ENCODE measurements at regions not wholly inside any gene's neighbourhood (a gene's known extent, or its start where the extent isn't known, plus 50 kb on each side); places are given as distances from the start of the nearest gene placed in this dataset.
A peak's percentile ranks its signal among the peaks of the same experiment; 100 is the strongest.
"Not testable (repeated sequence)": the region's sequence is repeated elsewhere in the genome, so short reads cannot be mapped to it uniquely, and the experiment has no call there.

- Histone ChIP-seq H3K23ac (ENCODE audit: low read depth, low read length, poor library complexity) (no peak overlapping the region), H2BK15ac (ENCODE audit: low read length) (no peak overlapping the region), H2BK5ac (ENCODE audit: low read length) (no peak overlapping the region), H2AK5ac (ENCODE audit: low read depth, low read length) (no peak overlapping the region), H3K4me3 (ENCODE audit: low read length in 2 of 2) (no peak overlapping the region), H3K79me1 (ENCODE audit: low read depth, low read length) (no peaks in the 10 kb centered on the region), H3K27ac (replicated peaks; ENCODE audit: low read length) (no peak overlapping the region), H3K4me1 (ENCODE audit: control insufficient read depth in 2 of 2, insufficient read depth in 1 of 2, low read depth in 1 of 2, low read length in 2 of 2) (no peaks in the 10 kb centered on the region), H2AFZ (ENCODE audit: low read length) (no peak overlapping the region), H2BK120ac (ENCODE audit: low read depth, low read length) (no peak overlapping the region), H3K4me2 (ENCODE audit: insufficient read depth, low read length, poor library complexity, severe bottlenecking) (no peak overlapping the region), H3K18ac (ENCODE audit: low read length) (no peak overlapping the region), H3K9me3 (replicated peaks in 1 of 2; ENCODE audit: control insufficient read depth in 2 of 2, insufficient read depth in 1 of 2, low read depth in 1 of 2, low read length in 2 of 2) (peaks cover 0 to 2% of the 10 kb centered on the region in 2 donors), H3K14ac (ENCODE audit: low read length) (no peak overlapping the region), H2BK12ac (ENCODE audit: low read length) (no peak overlapping the region), H3K27me3 (ENCODE audit: control insufficient read depth in 3 of 3, insufficient read depth in 3 of 3, low read depth in 1 of 3, low read length in 3 of 3) (no peaks in the 10 kb centered on the region), H4K91ac (ENCODE audit: low read depth, low read length, poor library complexity) (no peak overlapping the region), H3K4ac (ENCODE audit: low read length) (no peak overlapping the region), H3K36me3 (replicated peaks in 1 of 2; ENCODE audit: control insufficient read depth in 2 of 2, insufficient read depth in 2 of 2, low read length in 2 of 2) (no peaks in the 10 kb centered on the region), H3K9ac (ENCODE audit: low read depth, low read length, poor library complexity) (no peak overlapping the region), H4K8ac (ENCODE audit: low read depth, low read length) (no peak overlapping the region)
- WGBS, 2 donors (ENCODE audit: extremely low coverage in 2 of 2, insufficient read length in 2 of 2, insufficient replicate concordance in 1 of 2) = no CpG with 5 or more reads among the region's 7 CpGs
- no peak for DNase-seq (ENCODE audit: low spot score)
Measured at GRCh38 chr11:33988586-33989370, 62.8 kb upstream of the CAPRIN1 start.

- DNase-seq (ENCODE audit: low spot score) = peak; percentile 73
- no peaks in the 10 kb centered on the region for H3K79me1 ChIP-seq (ENCODE audit: low read depth, low read length)
- H3K4ac ChIP-seq (ENCODE audit: low read length) = no peak overlapping the region
- H3K14ac ChIP-seq (ENCODE audit: low read length) = no peak overlapping the region
- H3K18ac ChIP-seq (ENCODE audit: low read length) = no peak overlapping the region
- H3K23ac ChIP-seq (ENCODE audit: low read depth, low read length, poor library complexity) = no peak overlapping the region
- H3K4me3 ChIP-seq (ENCODE audit: low read length in 2 of 2) = no peak overlapping the region
- H2BK15ac ChIP-seq (ENCODE audit: low read length) = no peak overlapping the region
- no peaks in the 10 kb centered on the region for H3K27me3 ChIP-seq (ENCODE audit: control insufficient read depth in 3 of 3, insufficient read depth in 3 of 3, low read depth in 1 of 3, low read length in 3 of 3)
- no peak overlapping the region for H3K27ac ChIP-seq (replicated peaks; ENCODE audit: low read length)
- no peaks in the 10 kb centered on the region for H3K36me3 ChIP-seq (replicated peaks in 1 of 2; ENCODE audit: control insufficient read depth in 2 of 2, insufficient read depth in 2 of 2, low read length in 2 of 2)
- H2AK5ac ChIP-seq (ENCODE audit: low read depth, low read length) = no peak overlapping the region
- H2BK5ac ChIP-seq (ENCODE audit: low read length) = no peak overlapping the region
- H2BK12ac ChIP-seq (ENCODE audit: low read length) = no peak overlapping the region
- H2AFZ ChIP-seq (ENCODE audit: low read length) = no peak overlapping the region
- no peak overlapping the region for H4K8ac ChIP-seq (ENCODE audit: low read depth, low read length)
- no peaks in the 10 kb centered on the region for H3K4me1 ChIP-seq (ENCODE audit: control insufficient read depth in 2 of 2, insufficient read depth in 1 of 2, low read depth in 1 of 2, low read length in 2 of 2)
- H4K91ac ChIP-seq (ENCODE audit: low read depth, low read length, poor library complexity) = no peak overlapping the region
- H3K4me2 ChIP-seq (ENCODE audit: insufficient read depth, low read length, poor library complexity, severe bottlenecking) = no peak overlapping the region
- peaks cover 0 to 2% of the 10 kb centered on the region in 2 donors for H3K9me3 ChIP-seq (replicated peaks in 1 of 2; ENCODE audit: control insufficient read depth in 2 of 2, insufficient read depth in 1 of 2, low read depth in 1 of 2, low read length in 2 of 2)
- H2BK120ac ChIP-seq (ENCODE audit: low read depth, low read length) = no peak overlapping the region
- no CpG with 5 or more reads among the region's 12 CpGs for WGBS, 2 donors (ENCODE audit: extremely low coverage in 2 of 2, insufficient read length in 2 of 2, insufficient replicate concordance in 1 of 2)
- H3K9ac ChIP-seq (ENCODE audit: low read depth, low read length, poor library complexity) = no peak overlapping the region
Measured at GRCh38 chr11:33987975-33988580, 63.5 kb upstream of the CAPRIN1 start.

- Histone ChIP-seq H2BK12ac (ENCODE audit: low read length) (no peak overlapping the region), H3K36me3 (replicated peaks in 1 of 2; ENCODE audit: control insufficient read depth in 2 of 2, insufficient read depth in 2 of 2, low read length in 2 of 2) (no peaks in the 10 kb centered on the region), H3K4me3 (ENCODE audit: low read length in 2 of 2) (no peak overlapping the region), H3K14ac (ENCODE audit: low read length) (no peak overlapping the region), H2AFZ (ENCODE audit: low read length) (no peak overlapping the region), H2BK15ac (ENCODE audit: low read length) (no peak overlapping the region), H3K18ac (ENCODE audit: low read length) (no peak overlapping the region), H4K91ac (ENCODE audit: low read depth, low read length, poor library complexity) (no peak overlapping the region), H3K27ac (replicated peaks; ENCODE audit: low read length) (no peak overlapping the region), H3K9ac (ENCODE audit: low read depth, low read length, poor library complexity) (no peak overlapping the region), H2BK120ac (ENCODE audit: low read depth, low read length) (no peak overlapping the region), H3K23ac (ENCODE audit: low read depth, low read length, poor library complexity) (no peak overlapping the region), H2AK5ac (ENCODE audit: low read depth, low read length) (no peak overlapping the region), H3K27me3 (ENCODE audit: control insufficient read depth in 3 of 3, insufficient read depth in 3 of 3, low read depth in 1 of 3, low read length in 3 of 3) (no peaks in the 10 kb centered on the region), H2BK5ac (ENCODE audit: low read length) (no peak overlapping the region), H3K4ac (ENCODE audit: low read length) (no peak overlapping the region), H3K9me3 (replicated peaks in 1 of 2; ENCODE audit: control insufficient read depth in 2 of 2, insufficient read depth in 1 of 2, low read depth in 1 of 2, low read length in 2 of 2) (peaks cover 0 to 2% of the 10 kb centered on the region in 2 donors), H4K8ac (ENCODE audit: low read depth, low read length) (no peak overlapping the region), H3K79me1 (ENCODE audit: low read depth, low read length) (no peaks in the 10 kb centered on the region), H3K4me2 (ENCODE audit: insufficient read depth, low read length, poor library complexity, severe bottlenecking) (no peak overlapping the region), H3K4me1 (ENCODE audit: control insufficient read depth in 2 of 2, insufficient read depth in 1 of 2, low read depth in 1 of 2, low read length in 2 of 2) (no peaks in the 10 kb centered on the region)
- WGBS, 2 donors (ENCODE audit: extremely low coverage in 2 of 2, insufficient read length in 2 of 2, insufficient replicate concordance in 1 of 2) = no CpG with 5 or more reads among the region's 3 CpGs
- no peak for DNase-seq (ENCODE audit: low spot score)
Measured at GRCh38 chr11:33987545-33987944, 64.0 kb upstream of the CAPRIN1 start.

- not testable (repeated sequence) for H2BK12ac ChIP-seq (ENCODE audit: low read length); DNase-seq (ENCODE audit: low spot score); H3K27ac ChIP-seq (replicated peaks; ENCODE audit: low read length); H3K36me3 ChIP-seq (replicated peaks in 1 of 2; ENCODE audit: control insufficient read depth in 2 of 2, insufficient read depth in 2 of 2, low read length in 2 of 2); H2BK15ac ChIP-seq (ENCODE audit: low read length); H3K4me2 ChIP-seq (ENCODE audit: insufficient read depth, low read length, poor library complexity, severe bottlenecking); H3K79me1 ChIP-seq (ENCODE audit: low read depth, low read length); H3K4me1 ChIP-seq (ENCODE audit: control insufficient read depth in 2 of 2, insufficient read depth in 1 of 2, low read depth in 1 of 2, low read length in 2 of 2); H3K23ac ChIP-seq (ENCODE audit: low read depth, low read length, poor library complexity); H2AK5ac ChIP-seq (ENCODE audit: low read depth, low read length); H3K18ac ChIP-seq (ENCODE audit: low read length); H2BK5ac ChIP-seq (ENCODE audit: low read length); H4K8ac ChIP-seq (ENCODE audit: low read depth, low read length); H2AFZ ChIP-seq (ENCODE audit: low read length); H3K4me3 ChIP-seq (ENCODE audit: low read length in 2 of 2); H3K9me3 ChIP-seq (replicated peaks in 1 of 2; ENCODE audit: control insufficient read depth in 2 of 2, insufficient read depth in 1 of 2, low read depth in 1 of 2, low read length in 2 of 2); H4K91ac ChIP-seq (ENCODE audit: low read depth, low read length, poor library complexity); H3K14ac ChIP-seq (ENCODE audit: low read length); H2BK120ac ChIP-seq (ENCODE audit: low read depth, low read length); H3K9ac ChIP-seq (ENCODE audit: low read depth, low read length, poor library complexity); H3K4ac ChIP-seq (ENCODE audit: low read length); H3K27me3 ChIP-seq (ENCODE audit: control insufficient read depth in 3 of 3, insufficient read depth in 3 of 3, low read depth in 1 of 3, low read length in 3 of 3)
- WGBS, 2 donors (ENCODE audit: extremely low coverage in 2 of 2, insufficient read length in 2 of 2, insufficient replicate concordance in 1 of 2) = no CpG with 5 or more reads among the region's 12 CpGs
Measured at GRCh38 chr11:33986597-33987501, 64.7 kb upstream of the CAPRIN1 start.
